ENCODE measurements at regions not wholly inside any gene's neighbourhood (a gene's known extent, or its start where the extent isn't known, plus 50 kb on each side); places are given as distances from the start of the nearest gene placed in this dataset.

GRCh38 chr3:55164876-55165275, 237.0 kb upstream of the LRTM1 start:
- H3K9me3 Mint-ChIP-seq, result no peaks in the 10 kb centered on the region
- H3K27ac Mint-ChIP-seq, result no peak overlapping the region
- peaks cover 4% of the 10 kb centered on the region for H3K27me3 Mint-ChIP-seq
- TF ChIP-seq CTCF (conservative IDR thresholded peaks at IDR 0.05), result no peak
- no peak overlapping the region for H3K4me3 Mint-ChIP-seq
- H3K4me1 Mint-ChIP-seq (ENCODE audit: unreplicated experiment), result peaks cover 21% of the 10 kb centered on the region
- DNase-seq (ENCODE audit: extremely low spot score, unreplicated experiment), result no peak
- H3K36me3 Mint-ChIP-seq, result no peaks in the 10 kb centered on the region

- no peak overlapping the region for H3K27ac Mint-ChIP-seq
- peaks cover 14% of the 10 kb centered on the region for H3K4me1 Mint-ChIP-seq (ENCODE audit: unreplicated experiment)
- no peak overlapping the region for H3K4me3 Mint-ChIP-seq
- H3K36me3 Mint-ChIP-seq, result no peaks in the 10 kb centered on the region
- no peaks in the 10 kb centered on the region for H3K9me3 Mint-ChIP-seq
- no peak for TF ChIP-seq CTCF (conservative IDR thresholded peaks at IDR 0.05)
- no peak for DNase-seq (ENCODE audit: extremely low spot score, unreplicated experiment)
- peaks cover 4% of the 10 kb centered on the region for H3K27me3 Mint-ChIP-seq
Observed at GRCh38 chr3:55164191-55164590, 236.3 kb upstream of the LRTM1 start.

GRCh38 chr3:55163421-55163820, 235.6 kb upstream of the LRTM1 start:
- Mint-ChIP-seq H3K4me1 (ENCODE audit: unreplicated experiment) (peaks cover 14% of the 10 kb centered on the region), H3K27ac (no peak overlapping the region), H3K9me3 (peaks cover under 1% of the 10 kb centered on the region), H3K36me3 (no peaks in the 10 kb centered on the region), H3K27me3 (peaks cover 5% of the 10 kb centered on the region), H3K4me3 (no peak overlapping the region)
- TF ChIP-seq CTCF (conservative IDR thresholded peaks at IDR 0.05), result no peak
- DNase-seq (ENCODE audit: extremely low spot score, unreplicated experiment), result no peak

GRCh38 chr3:55162031-55162795, 234.4 kb upstream of the LRTM1 start:
- H3K27ac Mint-ChIP-seq, result no peak overlapping the region
- no peak for TF ChIP-seq CTCF (conservative IDR thresholded peaks at IDR 0.05)
- DNase-seq (ENCODE audit: extremely low spot score, unreplicated experiment), result no peak
- H3K4me1 Mint-ChIP-seq (ENCODE audit: unreplicated experiment), result peaks cover 10% of the 10 kb centered on the region
- H3K27me3 Mint-ChIP-seq, result peaks cover 5% of the 10 kb centered on the region
- no peak overlapping the region for H3K4me3 Mint-ChIP-seq
- H3K36me3 Mint-ChIP-seq, result no peaks in the 10 kb centered on the region
- peaks cover 5% of the 10 kb centered on the region for H3K9me3 Mint-ChIP-seq

- Mint-ChIP-seq H3K4me1 (ENCODE audit: unreplicated experiment) (peaks cover 10% of the 10 kb centered on the region), H3K36me3 (no peaks in the 10 kb centered on the region), H3K27ac (no peak overlapping the region), H3K4me3 (no peak overlapping the region), H3K27me3 (peaks cover 5% of the 10 kb centered on the region), H3K9me3 (peaks cover 5% of the 10 kb centered on the region)
- DNase-seq (ENCODE audit: extremely low spot score, unreplicated experiment), result no peak
- TF ChIP-seq CTCF (conservative IDR thresholded peaks at IDR 0.05), result no peak
Observed at GRCh38 chr3:55161231-55161630, 233.4 kb upstream of the LRTM1 start.
